ENCODE measurements at regions not wholly inside any gene's neighbourhood (a gene's known extent, or its start where the extent isn't known, plus 50 kb on each side); places are given as distances from the start of the nearest gene placed in this dataset.

DNA sequence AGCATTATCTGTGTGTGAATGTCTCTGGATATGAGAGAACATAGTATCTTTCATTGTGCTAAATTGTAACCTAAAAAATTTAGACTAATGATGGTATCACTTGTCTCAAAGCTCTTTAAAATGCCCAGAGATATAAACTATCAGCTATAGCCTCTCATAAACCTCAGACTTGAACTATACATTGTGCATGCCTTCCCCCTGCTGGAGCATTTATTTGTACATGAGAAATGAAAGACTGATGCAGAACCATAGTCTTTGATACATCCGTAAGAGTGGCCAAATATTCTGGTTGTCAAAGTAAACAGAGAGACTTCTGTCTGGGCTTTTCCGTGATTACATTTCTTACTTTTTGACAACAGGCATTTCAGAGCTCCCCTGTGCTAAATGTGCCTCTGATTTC is 71.9 kb upstream of the CCDC68 start:
- no peaks in the 10 kb centered on the region for H3K9me3 ChIP-seq
- no peak for ATAC-seq
- no peak for TF ChIP-seq CTCF (IDR thresholded peaks at IDR 0.05)

DNA sequence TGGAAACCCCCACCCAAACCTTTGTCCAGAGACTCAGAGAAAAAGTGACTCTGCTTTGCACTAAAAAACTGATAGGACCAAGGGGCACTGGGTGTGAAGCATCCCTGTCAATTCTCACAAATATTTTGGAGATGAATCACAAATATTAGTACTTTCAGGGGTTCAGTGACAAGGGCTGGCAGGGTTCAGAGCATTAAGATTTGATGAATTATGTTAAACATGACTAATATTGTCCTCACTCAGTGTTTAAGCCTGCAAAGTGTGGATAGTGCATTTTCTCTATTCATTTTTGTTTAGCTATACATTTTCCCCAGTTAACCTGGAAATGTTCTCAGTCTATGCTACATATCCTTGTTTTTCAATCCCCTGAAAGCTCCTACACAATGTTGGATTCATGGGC is 65.3 kb upstream of the CCDC68 start:
- intact Hi-C loops (cut with DNase I, micrococcal nuclease) = no loop called here
- H3K36me3 ChIP-seq (ENCODE audit: low read depth) = no peaks in the 10 kb centered on the region
- no peak for TF ChIP-seq CTCF (IDR thresholded peaks at IDR 0.05)
- H3K9me3 ChIP-seq = no peaks in the 10 kb centered on the region
- no peak for ATAC-seq
- no peak for DNase-seq
- no peaks in the 10 kb centered on the region for H3K4me1 ChIP-seq (ENCODE audit: low read depth)
- H3K4me3 ChIP-seq = no peak overlapping the region

More for the DNA sequence above, 71.9 kb upstream of the CCDC68 start:
- no peaks in the 10 kb centered on the region for H3K4me1 ChIP-seq (ENCODE audit: low read depth)
- intact Hi-C loops (cut with DNase I, micrococcal nuclease) = no loop called here
- H3K4me3 ChIP-seq = no peak overlapping the region
- no peaks in the 10 kb centered on the region for H3K36me3 ChIP-seq (ENCODE audit: low read depth)
- no peak for DNase-seq

GRCh38 chr18:55018602-55019001 is 59.3 kb upstream of the CCDC68 start:
- Histone ChIP-seq H3K9me3 (no peaks in the 10 kb centered on the region), H3K4me1 (ENCODE audit: low read depth) (no peaks in the 10 kb centered on the region), H3K4me3 (no peak overlapping the region), H3K36me3 (ENCODE audit: low read depth) (no peaks in the 10 kb centered on the region)
- DNase-seq (no peak), ATAC-seq (no peak)
- intact Hi-C loops (cut with DNase I, micrococcal nuclease) = no loop called here
- no peak for TF ChIP-seq CTCF (IDR thresholded peaks at IDR 0.05)

DNA sequence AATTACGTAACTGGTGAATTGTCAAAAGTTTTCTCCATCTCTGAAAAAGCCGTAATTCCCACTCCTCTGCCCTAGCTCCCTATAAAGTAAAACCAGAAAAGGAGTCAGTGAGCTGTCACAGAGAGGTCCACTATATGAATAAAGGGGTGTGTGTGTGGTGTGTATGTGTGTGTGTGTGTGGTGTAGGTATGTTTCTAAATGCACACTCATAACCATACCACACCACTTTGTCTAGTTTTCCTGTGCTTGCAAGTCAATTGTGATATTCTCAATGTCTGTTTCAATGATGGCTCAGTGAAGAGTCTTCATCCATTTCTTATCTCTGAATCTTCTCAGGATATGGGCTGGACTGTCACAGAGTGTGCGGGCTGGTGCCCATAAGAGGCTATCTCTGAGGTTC is 54.8 kb upstream of the CCDC68 start:
- Histone ChIP-seq H3K4me3 (no peak overlapping the region), H3K9me3 (no peaks in the 10 kb centered on the region), H3K36me3 (ENCODE audit: low read depth) (no peaks in the 10 kb centered on the region), H3K4me1 (ENCODE audit: low read depth) (no peaks in the 10 kb centered on the region)
- no peak for DNase-seq
- TF ChIP-seq CTCF (IDR thresholded peaks at IDR 0.05) = no peak
- intact Hi-C loops (cut with DNase I, micrococcal nuclease) = no loop called here
- ATAC-seq = no peak

- ATAC-seq = no peak
- H3K4me1 ChIP-seq (ENCODE audit: low read depth) = no peaks in the 10 kb centered on the region
- TF ChIP-seq CTCF (IDR thresholded peaks at IDR 0.05) = no peak
- intact Hi-C loops (cut with DNase I, micrococcal nuclease) = no loop called here
- no peaks in the 10 kb centered on the region for H3K9me3 ChIP-seq
- no peaks in the 10 kb centered on the region for H3K36me3 ChIP-seq (ENCODE audit: low read depth)
- no peak for DNase-seq
- H3K4me3 ChIP-seq = no peak overlapping the region
These were observed 54.4 kb upstream of the CCDC68 start for GRCh38 chr18:55013685-55014084.

DNA sequence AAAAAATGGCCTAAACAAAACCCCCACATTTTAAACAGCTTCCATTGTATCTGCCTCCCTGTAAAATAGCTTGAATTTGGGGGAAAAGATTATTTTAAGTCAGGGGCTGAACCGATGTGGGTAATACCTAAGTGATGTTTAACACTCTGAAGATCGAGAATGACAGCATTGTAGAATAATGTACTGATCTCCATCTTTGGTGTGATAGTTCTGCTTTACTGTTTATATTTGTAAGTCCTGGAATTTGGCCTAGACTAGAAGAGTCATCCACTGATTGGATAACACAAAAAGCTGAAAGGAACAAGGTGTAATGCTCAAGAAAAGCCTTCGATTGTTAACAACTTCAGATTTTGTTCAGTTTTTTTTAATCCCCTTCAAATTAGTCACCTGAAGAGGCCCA is 53.8 kb upstream of the CCDC68 start:
- intact Hi-C loops (cut with DNase I, micrococcal nuclease) = no loop called here
- Histone ChIP-seq H3K36me3 (ENCODE audit: low read depth) (no peaks in the 10 kb centered on the region), H3K4me1 (ENCODE audit: low read depth) (no peaks in the 10 kb centered on the region), H3K9me3 (no peaks in the 10 kb centered on the region), H3K4me3 (no peak overlapping the region)
- no peak for TF ChIP-seq CTCF (IDR thresholded peaks at IDR 0.05)
- no peak for DNase-seq
- no peak for ATAC-seq

Data from mucosa of descending colon (tissue), 3 donors.